ENCODE measurements at regions not wholly inside any gene's neighbourhood (a gene's known extent, or its start where the extent isn't known, plus 50 kb on each side); places are given as distances from the start of the nearest gene placed in this dataset.

- no peak for DNase-seq (ENCODE audit: low read depth)
- H3K4me3 ChIP-seq (ENCODE audit: control insufficient read depth, low read depth, low read length): no peak overlapping the region
These were observed 223.4 kb downstream of the SP3 start for GRCh38 chr2:173741759-173742158.

GRCh38 chr2:173747035-173747434 is 218.1 kb downstream of the SP3 start:
- no peak for DNase-seq (ENCODE audit: low read depth)
- no peak overlapping the region for H3K4me3 ChIP-seq (ENCODE audit: control insufficient read depth, low read depth, low read length)
- no peak for TF ChIP-seq CTCF (IDR thresholded peaks at IDR 0.05; ENCODE audit: control insufficient read depth, insufficient read depth, low read depth, low read length, missing control alignments)

More at GRCh38 chr2:173741759-173742158, 223.4 kb downstream of the SP3 start:
- no peak for TF ChIP-seq CTCF (IDR thresholded peaks at IDR 0.05; ENCODE audit: control insufficient read depth, insufficient read depth, low read depth, low read length, missing control alignments)

- no peak overlapping the region for H3K4me3 ChIP-seq (ENCODE audit: control insufficient read depth, low read depth, low read length)
- peak; percentile 60 for TF ChIP-seq CTCF (IDR thresholded peaks at IDR 0.05; ENCODE audit: control insufficient read depth, insufficient read depth, low read depth, low read length, missing control alignments)
- DNase-seq (ENCODE audit: low read depth): peak; percentile 32
These were observed 215.9 kb downstream of the SP3 start for GRCh38 chr2:173749315-173749714.

DNA sequence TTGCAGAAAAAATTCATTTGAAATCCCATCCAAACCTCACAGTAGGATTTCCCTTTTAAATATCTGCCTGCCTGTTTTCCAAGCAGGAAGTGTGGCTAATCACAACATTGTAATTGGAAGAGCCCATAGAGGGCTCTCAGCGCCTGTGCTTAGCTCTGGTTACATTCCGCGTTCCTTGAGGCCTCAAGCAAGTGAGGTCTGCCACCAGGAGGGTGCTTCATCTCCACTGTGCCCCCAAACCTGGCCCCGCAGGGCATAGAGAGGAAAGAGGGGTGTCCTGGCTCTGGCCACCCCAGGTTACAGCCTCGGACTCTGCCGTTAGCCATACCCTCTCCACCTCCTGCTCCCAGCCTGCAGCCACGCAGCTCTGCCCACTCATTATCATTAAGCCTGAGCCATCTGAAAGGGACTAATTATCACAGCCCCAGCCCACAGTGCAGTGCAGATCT is 214.8 kb downstream of the SP3 start:
- peak; percentile 1 for DNase-seq (ENCODE audit: low read depth)
- peak; percentile 19 for TF ChIP-seq CTCF (IDR thresholded peaks at IDR 0.05; ENCODE audit: control insufficient read depth, insufficient read depth, low read depth, low read length, missing control alignments)
- no peak overlapping the region for H3K4me3 ChIP-seq (ENCODE audit: control insufficient read depth, low read depth, low read length)

GRCh38 chr2:173750831-173751230 is 214.3 kb downstream of the SP3 start:
- H3K4me3 ChIP-seq (ENCODE audit: control insufficient read depth, low read depth, low read length): no peak overlapping the region
- no peak for DNase-seq (ENCODE audit: low read depth)
- TF ChIP-seq CTCF (IDR thresholded peaks at IDR 0.05; ENCODE audit: control insufficient read depth, insufficient read depth, low read depth, low read length, missing control alignments): no peak

- no peak for TF ChIP-seq CTCF (IDR thresholded peaks at IDR 0.05; ENCODE audit: control insufficient read depth, insufficient read depth, low read depth, low read length, missing control alignments)
- no peak overlapping the region for H3K4me3 ChIP-seq (ENCODE audit: control insufficient read depth, low read depth, low read length)
- no peak for DNase-seq (ENCODE audit: low read depth)
These were observed 213.8 kb downstream of the SP3 start for GRCh38 chr2:173751245-173751975.

All from AG09309 (cell line).